ENCODE measurements at regions not wholly inside any gene's neighbourhood (a gene's known extent, or its start where the extent isn't known, plus 50 kb on each side); places are given as distances from the start of the nearest gene placed in this dataset.

GRCh38 chr14:105862581-105863239 is 336.3 kb downstream of the TMEM121 start:
- peak in 2 of 14 experiments; percentile 6 to 28 for DNase-seq
- H3K4me1 ChIP-seq (ENCODE audit: insufficient read depth, low read length) = peaks cover 43% of the 10 kb centered on the region
- no peak overlapping the region for H3K4me3 ChIP-seq (ENCODE audit: low read length)
- peaks cover 27% of the 10 kb centered on the region for H3K4me1 Mint-ChIP-seq (ENCODE audit: low read depth)
- H3K27me3 ChIP-seq (ENCODE audit: control insufficient read depth in 1 of 2, insufficient read depth in 2 of 2, low read length in 2 of 2) = peaks cover 8 to 12% of the 10 kb centered on the region in 2 experiments
- H3K9me3 ChIP-seq (ENCODE audit: control insufficient read depth in 1 of 2, insufficient read depth in 1 of 2, low read length in 2 of 2) = peaks cover 0 to 45% of the 10 kb centered on the region in 2 experiments
- H3K36me3 Mint-ChIP-seq (ENCODE audit: low read depth) = no peaks in the 10 kb centered on the region
- peaks cover 12% of the 10 kb centered on the region for H3K27me3 Mint-ChIP-seq
- H3K27ac Mint-ChIP-seq = no peak overlapping the region
- intact Hi-C loops (cut with DNase I, micrococcal nuclease) = no loop called here
- no peak overlapping the region for H3K27ac ChIP-seq (ENCODE audit: low read depth in 1 of 2, low read length in 2 of 2)
- no peaks in the 10 kb centered on the region for H3K36me3 ChIP-seq (ENCODE audit: insufficient read depth, low read length)
- no peak for TF ChIP-seq CTCF (IDR thresholded peaks at IDR 0.05)
- CTCF ChIA-PET = no interaction called here
- no peak overlapping the region for H3K4me3 Mint-ChIP-seq
- POLR2A ChIA-PET = no interaction called here
- H3K9me3 Mint-ChIP-seq = no peaks in the 10 kb centered on the region
- ATAC-seq (ENCODE audit: poor library complexity) = no peak

GRCh38 chr14:105863296-105864108 is 337.1 kb downstream of the TMEM121 start:
- DNase-seq = peak in 2 of 14 experiments; percentile 9 to 20
- intact Hi-C loops (cut with DNase I, micrococcal nuclease) = no loop called here
- Mint-ChIP-seq H3K9me3 (no peaks in the 10 kb centered on the region), H3K4me3 (no peak overlapping the region), H3K4me1 (ENCODE audit: low read depth) (peaks cover 27% of the 10 kb centered on the region), H3K36me3 (ENCODE audit: low read depth) (no peaks in the 10 kb centered on the region), H3K27me3 (peaks cover 12% of the 10 kb centered on the region), H3K27ac (no peak overlapping the region)
- POLR2A ChIA-PET = no interaction called here
- TF ChIP-seq CTCF (IDR thresholded peaks at IDR 0.05) = no peak
- peaks cover 0 to 44% of the 10 kb centered on the region in 2 experiments for H3K9me3 ChIP-seq (ENCODE audit: control insufficient read depth in 1 of 2, insufficient read depth in 1 of 2, low read length in 2 of 2)
- no peak overlapping the region for H3K27ac ChIP-seq (ENCODE audit: low read depth in 1 of 2, low read length in 2 of 2)
- no peaks in the 10 kb centered on the region for H3K36me3 ChIP-seq (ENCODE audit: insufficient read depth, low read length)
- peaks cover 8 to 12% of the 10 kb centered on the region in 2 experiments for H3K27me3 ChIP-seq (ENCODE audit: control insufficient read depth in 1 of 2, insufficient read depth in 2 of 2, low read length in 2 of 2)
- H3K4me3 ChIP-seq (ENCODE audit: low read length) = no peak overlapping the region
- peaks cover 35% of the 10 kb centered on the region for H3K4me1 ChIP-seq (ENCODE audit: insufficient read depth, low read length)
- no peak for ATAC-seq (ENCODE audit: poor library complexity)
- CTCF ChIA-PET = no interaction called here

GRCh38 chr14:105864116-105864515 is 337.7 kb downstream of the TMEM121 start:
- ChIA-PET POLR2A (no interaction called here), CTCF (no interaction called here)
- Histone ChIP-seq H3K27me3 (ENCODE audit: control insufficient read depth in 1 of 2, insufficient read depth in 2 of 2, low read length in 2 of 2) (peaks cover 8 to 12% of the 10 kb centered on the region in 2 experiments), H3K4me3 (ENCODE audit: low read length) (no peak overlapping the region), H3K36me3 (ENCODE audit: insufficient read depth, low read length) (no peaks in the 10 kb centered on the region), H3K27ac (ENCODE audit: low read depth in 1 of 2, low read length in 2 of 2) (no peak overlapping the region), H3K4me1 (ENCODE audit: insufficient read depth, low read length) (peaks cover 29% of the 10 kb centered on the region), H3K9me3 (ENCODE audit: control insufficient read depth in 1 of 2, insufficient read depth in 1 of 2, low read length in 2 of 2) (peaks cover 0 to 38% of the 10 kb centered on the region in 2 experiments)
- H3K4me1 Mint-ChIP-seq (ENCODE audit: low read depth) = peaks cover 27% of the 10 kb centered on the region
- no peak overlapping the region for H3K27ac Mint-ChIP-seq
- H3K9me3 Mint-ChIP-seq = no peaks in the 10 kb centered on the region
- peaks cover 12% of the 10 kb centered on the region for H3K27me3 Mint-ChIP-seq
- no peaks in the 10 kb centered on the region for H3K36me3 Mint-ChIP-seq (ENCODE audit: low read depth)
- intact Hi-C loops (cut with DNase I, micrococcal nuclease) = no loop called here
- TF ChIP-seq CTCF (IDR thresholded peaks at IDR 0.05) = no peak
- ATAC-seq (ENCODE audit: poor library complexity) = no peak
- no peak overlapping the region for H3K4me3 Mint-ChIP-seq
- peak in 2 of 14 experiments; percentile 1 to 25 for DNase-seq

Measured in CD4-positive, alpha-beta T cell (primary cell).